ENCODE measurements at regions not wholly inside any gene's neighbourhood (a gene's known extent, or its start where the extent isn't known, plus 50 kb on each side); places are given as distances from the start of the nearest gene placed in this dataset.

DNA sequence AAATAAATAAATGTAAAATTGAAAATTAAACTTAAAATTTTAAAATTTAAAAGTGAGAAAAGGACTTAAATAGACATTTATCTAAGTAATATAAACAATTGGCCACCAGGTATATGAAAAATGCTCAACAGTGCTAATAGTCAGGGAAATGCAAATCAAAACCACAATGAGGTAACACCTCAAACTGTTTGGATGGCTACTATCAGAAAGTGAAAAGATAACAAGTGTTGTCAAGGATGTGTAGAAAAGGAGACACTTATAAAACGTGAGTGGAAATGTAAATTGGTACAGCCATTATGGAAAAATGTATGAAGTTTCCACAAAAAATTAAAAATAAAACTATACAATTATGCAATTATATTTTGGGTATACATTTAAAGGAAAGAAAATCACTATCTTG is 752.2 kb downstream of the EFNB2 start:
- no peak for TF ChIP-seq CBX5 (IDR thresholded peaks at IDR 0.05; ENCODE audit: low read depth, low read length)
- no peak for TF ChIP-seq ZNF274 (IDR thresholded peaks at IDR 0.05; ENCODE audit: borderline replicate concordance, extremely low read depth, low read length)
- TF ChIP-seq, protein P1, sequence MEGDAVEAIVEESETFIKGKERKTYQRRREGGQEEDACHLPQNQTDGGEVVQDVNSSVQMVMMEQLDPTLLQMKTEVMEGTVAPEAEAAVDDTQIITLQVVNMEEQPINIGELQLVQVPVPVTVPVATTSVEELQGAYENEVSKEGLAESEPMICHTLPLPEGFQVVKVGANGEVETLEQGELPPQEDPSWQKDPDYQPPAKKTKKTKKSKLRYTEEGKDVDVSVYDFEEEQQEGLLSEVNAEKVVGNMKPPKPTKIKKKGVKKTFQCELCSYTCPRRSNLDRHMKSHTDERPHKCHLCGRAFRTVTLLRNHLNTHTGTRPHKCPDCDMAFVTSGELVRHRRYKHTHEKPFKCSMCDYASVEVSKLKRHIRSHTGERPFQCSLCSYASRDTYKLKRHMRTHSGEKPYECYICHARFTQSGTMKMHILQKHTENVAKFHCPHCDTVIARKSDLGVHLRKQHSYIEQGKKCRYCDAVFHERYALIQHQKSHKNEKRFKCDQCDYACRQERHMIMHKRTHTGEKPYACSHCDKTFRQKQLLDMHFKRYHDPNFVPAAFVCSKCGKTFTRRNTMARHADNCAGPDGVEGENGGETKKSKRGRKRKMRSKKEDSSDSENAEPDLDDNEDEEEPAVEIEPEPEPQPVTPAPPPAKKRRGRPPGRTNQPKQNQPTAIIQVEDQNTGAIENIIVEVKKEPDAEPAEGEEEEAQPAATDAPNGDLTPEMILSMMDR (IDR thresholded peaks at IDR 0.05; ENCODE audit: control extremely low read depth in 1 of 3, insufficient read depth in 1 of 3, low read depth in 1 of 3, low read length in 3 of 3): no peak
- TF ChIP-seq YY1 (IDR thresholded peaks at IDR 0.05; ENCODE audit: low read depth, low read length): no peak
- TF ChIP-seq, protein P2, sequence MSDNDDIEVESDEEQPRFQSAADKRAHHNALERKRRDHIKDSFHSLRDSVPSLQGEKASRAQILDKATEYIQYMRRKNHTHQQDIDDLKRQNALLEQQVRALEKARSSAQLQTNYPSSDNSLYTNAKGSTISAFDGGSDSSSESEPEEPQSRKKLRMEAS (IDR thresholded peaks at IDR 0.05): no peak
- no peak for TF ChIP-seq BCL11A (IDR thresholded peaks at IDR 0.05; ENCODE audit: low read depth in 2 of 2, low read length in 2 of 2)
- TF ChIP-seq TCF12 (IDR thresholded peaks at IDR 0.05; ENCODE audit: low read depth, low read length): no peak
